Brain microvascular endothelial cell (primary cell): ENCODE measurements at regions not wholly inside any gene's neighbourhood (a gene's known extent, or its start where the extent isn't known, plus 50 kb on each side); places are given as distances from the start of the nearest gene placed in this dataset.

Source experiments
- DNase-seq: peaks from one replicate; pipeline ENCODE4 v3.0.0-alpha.2; 2020
- H3K27ac ChIP-seq: fragments of 250-450 bp; sonication (Bioruptor Pico); 2 replicates; pipeline ENCODE4 v1.5.1; 2020; ENCODE audit warnings: mild to moderate bottlenecking, moderate library complexity
- H3K27me3 ChIP-seq: fragments of 250-450 bp; sonication (Bioruptor Pico); replicated peaks from 2 replicates; pipeline ENCODE4 v1.5.1; 2020; ENCODE audit warnings: mild to moderate bottlenecking
- H3K36me3 ChIP-seq: fragments of 250-450 bp; sonication (Bioruptor Pico); replicated peaks from 2 replicates; pipeline ENCODE4 v1.5.1; 2020; ENCODE audit warnings: mild to moderate bottlenecking
- H3K4me3 ChIP-seq: 2 replicates; pipeline ENCODE4 v1.5.1; 2011; ENCODE audit warnings: low read depth, mild to moderate bottlenecking, control low read depth, low read length, moderate library complexity
- in situ Hi-C: cut with HindIII; loops from 2 replicates; pipeline ENCODE4 v1.10.0; 2017; ENCODE audit warnings: low sequenced_read_pairs, low pct_ligation_motif_present
- TF ChIP-seq, protein P1 (sequence below): IDR thresholded peaks from 2 replicates; pipeline ENCODE4 v1.5.1; 2011; ENCODE audit warnings: low read depth, mild to moderate bottlenecking, moderate library complexity, low read length, control low read depth, inconsistent platforms; ENCODE audit errors: missing control alignments

GRCh38 chr14:97353102-97353501 is 555.9 kb downstream of the VRK1 start:
- Histone ChIP-seq H3K27ac (no peak overlapping the region), H3K27me3 (no peaks in the 10 kb centered on the region), H3K36me3 (no peaks in the 10 kb centered on the region), H3K4me3 (no peak overlapping the region)
- in situ Hi-C loops: no loop called here
- no peak for DNase-seq
- TF ChIP-seq, protein P1, sequence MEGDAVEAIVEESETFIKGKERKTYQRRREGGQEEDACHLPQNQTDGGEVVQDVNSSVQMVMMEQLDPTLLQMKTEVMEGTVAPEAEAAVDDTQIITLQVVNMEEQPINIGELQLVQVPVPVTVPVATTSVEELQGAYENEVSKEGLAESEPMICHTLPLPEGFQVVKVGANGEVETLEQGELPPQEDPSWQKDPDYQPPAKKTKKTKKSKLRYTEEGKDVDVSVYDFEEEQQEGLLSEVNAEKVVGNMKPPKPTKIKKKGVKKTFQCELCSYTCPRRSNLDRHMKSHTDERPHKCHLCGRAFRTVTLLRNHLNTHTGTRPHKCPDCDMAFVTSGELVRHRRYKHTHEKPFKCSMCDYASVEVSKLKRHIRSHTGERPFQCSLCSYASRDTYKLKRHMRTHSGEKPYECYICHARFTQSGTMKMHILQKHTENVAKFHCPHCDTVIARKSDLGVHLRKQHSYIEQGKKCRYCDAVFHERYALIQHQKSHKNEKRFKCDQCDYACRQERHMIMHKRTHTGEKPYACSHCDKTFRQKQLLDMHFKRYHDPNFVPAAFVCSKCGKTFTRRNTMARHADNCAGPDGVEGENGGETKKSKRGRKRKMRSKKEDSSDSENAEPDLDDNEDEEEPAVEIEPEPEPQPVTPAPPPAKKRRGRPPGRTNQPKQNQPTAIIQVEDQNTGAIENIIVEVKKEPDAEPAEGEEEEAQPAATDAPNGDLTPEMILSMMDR: no peak

GRCh38 chr14:97354119-97354722 is 557.0 kb downstream of the VRK1 start:
- no peaks in the 10 kb centered on the region for H3K36me3 ChIP-seq
- in situ Hi-C loops: no loop called here
- TF ChIP-seq, protein P1: no peak

GRCh38 chr14:97359341-97359740 is 562.2 kb downstream of the VRK1 start:
- no peaks in the 10 kb centered on the region for H3K27me3 ChIP-seq
- TF ChIP-seq, protein P1: no peak
- H3K27ac ChIP-seq: no peak overlapping the region
- H3K4me3 ChIP-seq: no peak overlapping the region
- DNase-seq: no peak
- H3K36me3 ChIP-seq: no peaks in the 10 kb centered on the region
- in situ Hi-C loops: no loop called here

More at GRCh38 chr14:97354119-97354722, 557.0 kb downstream of the VRK1 start:
- Histone ChIP-seq H3K27me3 (no peaks in the 10 kb centered on the region), H3K4me3 (no peak overlapping the region), H3K27ac (no peak overlapping the region)
- no peak for DNase-seq

DNA sequence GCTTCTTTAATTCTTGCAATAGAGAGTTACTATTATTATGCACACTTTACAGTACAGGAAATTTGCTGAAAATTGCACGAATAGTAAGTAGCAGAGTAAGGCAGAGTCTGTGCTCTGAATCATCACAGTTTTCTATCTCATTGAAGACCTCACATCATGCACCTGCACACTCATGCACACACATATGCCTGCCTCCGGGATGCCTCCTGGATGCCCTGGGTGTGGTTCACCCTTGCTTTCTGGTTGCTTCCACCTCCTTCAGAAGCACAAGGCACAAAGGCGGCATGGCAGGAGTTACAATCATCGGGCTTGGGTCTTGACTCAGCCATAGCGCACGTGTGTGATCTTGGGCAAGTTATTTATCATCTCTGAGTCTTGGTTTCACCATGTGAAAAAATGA is 564.0 kb downstream of the VRK1 start:
- H3K27ac ChIP-seq: no peak overlapping the region
- TF ChIP-seq, protein P1: no peak
- in situ Hi-C loops: no loop called here
- no peak overlapping the region for H3K4me3 ChIP-seq
- H3K36me3 ChIP-seq: no peaks in the 10 kb centered on the region
- H3K27me3 ChIP-seq: no peaks in the 10 kb centered on the region
- no peak for DNase-seq

DNA sequence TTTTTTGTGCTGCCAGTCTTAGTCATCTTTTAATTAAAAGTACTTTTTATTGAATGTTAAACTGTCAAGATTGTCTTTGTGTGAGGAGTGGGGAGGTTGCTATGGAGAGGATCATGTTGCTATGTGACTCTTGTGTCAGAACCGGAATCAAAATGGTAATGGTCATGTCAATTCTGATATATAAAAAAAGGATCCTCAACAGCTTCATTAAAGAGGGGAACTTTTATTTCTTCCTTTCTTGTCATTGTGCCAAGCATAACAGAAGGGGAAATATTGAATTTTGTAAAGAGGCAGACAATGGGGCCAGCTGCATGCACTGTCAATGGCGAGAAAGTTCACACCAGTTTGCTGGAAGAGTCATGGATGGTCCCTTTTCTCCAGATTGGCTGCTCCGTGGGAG is 564.8 kb downstream of the VRK1 start:
- H3K4me3 ChIP-seq: no peak overlapping the region
- DNase-seq: no peak
- no peaks in the 10 kb centered on the region for H3K36me3 ChIP-seq
- H3K27ac ChIP-seq: no peak overlapping the region
- TF ChIP-seq, protein P1: no peak
- H3K27me3 ChIP-seq: no peaks in the 10 kb centered on the region
- in situ Hi-C loops: no loop called here

DNA sequence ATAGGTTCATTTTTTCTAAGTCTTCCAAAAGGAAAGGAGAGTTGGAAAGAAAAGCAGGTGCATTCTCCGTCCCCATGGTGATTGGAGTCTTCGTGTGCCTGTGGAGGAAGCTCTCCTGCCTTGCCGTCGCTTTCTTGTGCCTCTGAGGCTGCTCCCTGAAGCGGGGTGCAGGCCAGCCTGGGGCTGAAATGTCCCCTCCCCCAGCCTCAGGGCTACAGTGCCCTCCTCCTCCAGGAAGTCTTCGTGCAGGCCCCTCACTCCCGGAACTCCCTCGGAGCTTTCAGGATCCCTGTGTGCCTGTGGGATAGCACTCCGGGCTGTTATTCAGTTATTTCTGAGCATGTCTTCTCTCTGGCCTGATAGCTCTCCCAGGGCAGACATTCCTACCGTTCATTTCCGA is 569.2 kb downstream of the VRK1 start:
- Histone ChIP-seq H3K27me3 (no peaks in the 10 kb centered on the region), H3K36me3 (no peaks in the 10 kb centered on the region), H3K4me3 (no peak overlapping the region), H3K27ac (no peak overlapping the region)
- in situ Hi-C loops: no loop called here
- TF ChIP-seq, protein P1: no peak
- DNase-seq: no peak
